ENCODE measurements at regions not wholly inside any gene's neighbourhood (a gene's known extent, or its start where the extent isn't known, plus 50 kb on each side); places are given as distances from the start of the nearest gene placed in this dataset.

GRCh38 chr7:35390146-35390545, 136.2 kb upstream of the TBX20 start:
- intact Hi-C loops (cut with DNase I), result no loop called here
- TF ChIP-seq POLR2A (IDR thresholded peaks at IDR 0.05) (no peak), CTCF (IDR thresholded peaks at IDR 0.05) (no peak)
- 50 to 67% (median 64%) methylated on average over 5 of the region's 5 CpGs for WGBS, 4 donors

DNA sequence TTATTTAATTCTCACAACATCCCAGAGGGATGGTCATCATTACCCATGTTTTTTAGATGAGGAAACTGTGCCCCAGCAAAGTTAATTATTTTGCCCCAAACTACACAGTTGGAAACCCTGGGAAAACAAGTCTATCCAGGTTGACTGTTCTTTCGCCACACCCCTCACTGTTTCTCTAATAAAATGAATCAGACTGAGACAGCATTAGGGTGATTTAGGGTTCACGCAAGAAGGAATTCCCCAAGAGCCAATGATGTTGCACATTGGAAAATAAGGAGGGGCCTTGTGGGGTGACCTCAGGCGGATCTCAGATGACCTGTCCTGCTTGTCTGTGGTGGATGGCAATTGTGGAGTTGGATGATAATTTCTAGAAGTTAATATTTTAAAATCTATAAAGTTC, 135.7 kb upstream of the TBX20 start:
- Histone ChIP-seq H3K27ac (no peak overlapping the region), H3K36me3 (replicated peaks in 1 of 2) (no peaks in the 10 kb centered on the region), H3K27me3 (no peaks in the 10 kb centered on the region), H3K9me3 (replicated peaks in 1 of 3) (no peaks in the 10 kb centered on the region), H3K4me3 (no peak overlapping the region), H3K4me1 (replicated peaks in 1 of 2) (no peaks in the 10 kb centered on the region)
- WGBS, 4 donors, result 70 to 89% (median 83%) methylated on average over 3 of the region's 3 CpGs
- intact Hi-C loops (cut with DNase I), result no loop called here
- no peak for TF ChIP-seq CTCF (IDR thresholded peaks at IDR 0.05)
- no peak for TF ChIP-seq POLR2A (IDR thresholded peaks at IDR 0.05)
- no peak for DNase-seq

More at GRCh38 chr7:35390146-35390545, 136.2 kb upstream of the TBX20 start:
- no peaks in the 10 kb centered on the region for H3K27me3 ChIP-seq
- H3K36me3 ChIP-seq (replicated peaks in 1 of 2), result no peaks in the 10 kb centered on the region
- H3K27ac ChIP-seq, result no peak overlapping the region
- no peak for DNase-seq
- H3K9me3 ChIP-seq (replicated peaks in 1 of 3), result no peaks in the 10 kb centered on the region
- H3K4me3 ChIP-seq, result no peak overlapping the region
- H3K4me1 ChIP-seq (replicated peaks in 1 of 2), result no peaks in the 10 kb centered on the region

- no peak for DNase-seq
- Histone ChIP-seq H3K9me3 (replicated peaks in 1 of 3) (no peaks in the 10 kb centered on the region), H3K27ac (no peak overlapping the region), H3K4me1 (replicated peaks in 1 of 2) (no peaks in the 10 kb centered on the region), H3K27me3 (no peaks in the 10 kb centered on the region), H3K36me3 (replicated peaks in 1 of 2) (no peaks in the 10 kb centered on the region), H3K4me3 (no peak overlapping the region)
- 69 to 75% (median 72%) methylated on average over 12 of the region's 12 CpGs for WGBS, 4 donors
- intact Hi-C loops (cut with DNase I), result no loop called here
- no peak for TF ChIP-seq POLR2A (IDR thresholded peaks at IDR 0.05)
- TF ChIP-seq CTCF (IDR thresholded peaks at IDR 0.05), result no peak
These were observed 133.2 kb upstream of the TBX20 start for GRCh38 chr7:35386816-35387706.

DNA sequence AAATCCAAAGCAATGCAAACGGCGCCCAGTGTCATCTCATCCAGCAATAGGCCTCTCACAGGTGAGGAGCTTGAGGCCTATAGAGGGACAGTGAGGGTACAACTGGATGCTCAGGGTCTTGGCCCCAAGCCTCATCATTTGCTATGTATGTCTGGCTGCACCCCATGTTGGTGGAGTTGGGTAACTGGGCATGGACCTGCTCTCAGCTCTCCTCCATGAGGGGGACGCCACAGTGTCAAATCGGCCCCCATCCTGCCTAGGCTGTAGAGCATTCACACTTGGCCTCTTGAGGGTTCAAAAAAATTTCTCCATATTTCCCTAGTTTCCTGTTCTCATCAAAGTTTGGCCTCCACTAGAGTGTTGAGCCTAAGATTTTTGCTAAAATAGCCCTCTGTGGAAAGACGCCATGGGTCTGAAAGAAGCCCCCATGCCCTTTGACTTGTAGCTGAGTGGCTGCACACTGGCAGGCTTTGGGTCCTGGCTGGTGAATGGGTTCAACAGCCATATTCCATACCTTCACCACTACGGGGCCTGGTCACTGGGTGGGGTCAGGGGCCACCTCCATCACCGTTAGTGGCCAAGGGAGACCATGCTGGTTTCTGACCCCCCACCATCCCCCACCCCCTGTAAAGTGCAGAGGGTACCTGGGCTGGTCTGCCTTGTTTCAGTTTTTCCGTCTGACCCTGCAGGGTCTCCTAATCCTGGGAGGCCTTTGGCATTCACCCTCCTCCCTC, 132.3 kb upstream of the TBX20 start:
- Histone ChIP-seq H3K27ac (no peak overlapping the region), H3K27me3 (no peaks in the 10 kb centered on the region), H3K9me3 (replicated peaks in 1 of 3) (no peaks in the 10 kb centered on the region), H3K4me1 (replicated peaks in 1 of 2) (no peaks in the 10 kb centered on the region), H3K36me3 (replicated peaks in 1 of 2) (no peaks in the 10 kb centered on the region), H3K4me3 (no peak overlapping the region)
- 80 to 94% (median 85%) methylated on average over 6 to 8 of the region's 8 CpGs for WGBS, 4 donors
- DNase-seq, result no peak
- intact Hi-C loops (cut with DNase I), result no loop called here
- TF ChIP-seq POLR2A (IDR thresholded peaks at IDR 0.05) (no peak), CTCF (IDR thresholded peaks at IDR 0.05) (no peak)
